ENCODE measurements at regions not wholly inside any gene's neighbourhood (a gene's known extent, or its start where the extent isn't known, plus 50 kb on each side); places are given as distances from the start of the nearest gene placed in this dataset.
"Not testable (repeated sequence)": the region's sequence is repeated elsewhere in the genome, so short reads cannot be mapped to it uniquely, and the experiment has no call there.

DNA sequence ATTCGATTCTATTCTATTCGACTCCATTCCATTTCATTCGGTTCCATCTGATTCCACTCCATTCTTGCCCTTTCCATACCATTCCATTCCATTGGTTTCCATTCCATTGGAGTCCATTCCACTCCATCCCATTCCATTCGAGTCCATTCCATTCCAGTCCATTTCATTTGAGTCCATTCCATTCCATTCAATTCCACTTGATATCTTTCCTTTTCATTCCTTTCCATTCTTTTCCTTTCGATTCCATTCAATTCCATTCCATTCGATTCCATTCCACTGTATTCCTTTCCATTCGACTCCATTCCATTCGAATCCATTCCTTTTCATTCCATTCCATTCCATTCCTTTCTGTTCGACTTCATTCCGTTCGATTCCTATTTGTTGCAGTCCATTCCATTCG, 2591.8 kb upstream of the TPTE start:
- H2BK5ac ChIP-seq (ENCODE audit: low read depth, low read length, poor library complexity, severe bottlenecking); H3K27ac ChIP-seq (ENCODE audit: low read length, poor library complexity, severe bottlenecking); H2BK120ac ChIP-seq (ENCODE audit: low read depth, low read length); H2AK5ac ChIP-seq (ENCODE audit: low read length, severe bottlenecking); H3K18ac ChIP-seq (ENCODE audit: low read depth in 1 of 2, low read length in 2 of 2); H3K79me1 ChIP-seq (replicated peaks; ENCODE audit: low read length, poor library complexity, severe bottlenecking); H3K9ac ChIP-seq (ENCODE audit: low read length); H3K4me3 ChIP-seq (ENCODE audit: insufficient read depth in 1 of 2, low read depth in 1 of 2, low read length in 2 of 2); H3K36me3 ChIP-seq (ENCODE audit: control insufficient read depth in 1 of 2, insufficient read depth in 2 of 2, low read depth in 1 of 2, low read length in 2 of 2); H2BK15ac ChIP-seq (ENCODE audit: low read depth, poor library complexity, severe bottlenecking); H2AFZ ChIP-seq (ENCODE audit: low read depth, low read length); H4K8ac ChIP-seq (ENCODE audit: low read length); H2BK12ac ChIP-seq (ENCODE audit: low read length in 2 of 2); H4K91ac ChIP-seq (ENCODE audit: low read length); H3K4me1 ChIP-seq (ENCODE audit: control insufficient read depth, insufficient read depth, low read depth, low read length); H3K4ac ChIP-seq (ENCODE audit: low read depth in 1 of 2, low read length in 2 of 2); H3K14ac ChIP-seq (ENCODE audit: low read length in 2 of 2); DNase-seq; H3K27me3 ChIP-seq (ENCODE audit: control insufficient read depth in 1 of 2, insufficient read depth in 1 of 2, low read length in 2 of 2); H3K4me2 ChIP-seq (ENCODE audit: low read length, poor library complexity, severe bottlenecking); H3K23ac ChIP-seq (ENCODE audit: low read length in 2 of 2): not testable (repeated sequence)
- 70% methylated on average over 12 of the region's 12 CpGs for WGBS
- H3K9me3 ChIP-seq (ENCODE audit: control insufficient read depth, low read length), result peaks cover 73% of the 10 kb centered on the region

DNA sequence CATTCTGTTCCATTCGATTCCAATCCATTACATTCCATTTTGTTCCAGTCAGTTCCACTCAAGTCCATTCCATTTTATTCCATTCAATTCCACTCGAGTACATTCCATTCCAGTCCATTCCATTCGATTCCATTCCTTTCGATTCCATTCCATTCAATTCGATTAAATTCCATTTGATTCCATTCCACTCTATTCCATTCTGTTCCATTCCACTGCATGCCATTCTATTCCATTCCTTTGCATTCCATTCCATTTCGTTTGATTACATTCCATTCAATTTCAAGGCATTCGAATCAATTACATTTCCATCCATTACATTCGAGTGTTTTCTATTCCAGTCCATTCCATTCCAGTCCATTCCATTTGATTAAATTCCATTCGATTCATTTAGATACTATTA, 2590.9 kb upstream of the TPTE start:
- peaks cover 81% of the 10 kb centered on the region for H3K9me3 ChIP-seq (ENCODE audit: control insufficient read depth, low read length)
- not testable (repeated sequence) for H4K8ac ChIP-seq (ENCODE audit: low read length); H3K4me3 ChIP-seq (ENCODE audit: insufficient read depth in 1 of 2, low read depth in 1 of 2, low read length in 2 of 2); H3K79me1 ChIP-seq (replicated peaks; ENCODE audit: low read length, poor library complexity, severe bottlenecking); H3K18ac ChIP-seq (ENCODE audit: low read depth in 1 of 2, low read length in 2 of 2); H3K27ac ChIP-seq (ENCODE audit: low read length, poor library complexity, severe bottlenecking); H3K23ac ChIP-seq (ENCODE audit: low read length in 2 of 2); H3K4ac ChIP-seq (ENCODE audit: low read depth in 1 of 2, low read length in 2 of 2); H3K9ac ChIP-seq (ENCODE audit: low read length); H2BK12ac ChIP-seq (ENCODE audit: low read length in 2 of 2); H3K14ac ChIP-seq (ENCODE audit: low read length in 2 of 2); H3K27me3 ChIP-seq (ENCODE audit: control insufficient read depth in 1 of 2, insufficient read depth in 1 of 2, low read length in 2 of 2); H2AK5ac ChIP-seq (ENCODE audit: low read length, severe bottlenecking); H2BK120ac ChIP-seq (ENCODE audit: low read depth, low read length); H2BK15ac ChIP-seq (ENCODE audit: low read depth, poor library complexity, severe bottlenecking); H2BK5ac ChIP-seq (ENCODE audit: low read depth, low read length, poor library complexity, severe bottlenecking); H4K91ac ChIP-seq (ENCODE audit: low read length); H3K4me1 ChIP-seq (ENCODE audit: control insufficient read depth, insufficient read depth, low read depth, low read length); H3K36me3 ChIP-seq (ENCODE audit: control insufficient read depth in 1 of 2, insufficient read depth in 2 of 2, low read depth in 1 of 2, low read length in 2 of 2); H2AFZ ChIP-seq (ENCODE audit: low read depth, low read length); DNase-seq; H3K4me2 ChIP-seq (ENCODE audit: low read length, poor library complexity, severe bottlenecking)
- 63% methylated on average over 9 of the region's 9 CpGs for WGBS

- not testable (repeated sequence) for H3K4me1 ChIP-seq (ENCODE audit: control insufficient read depth, insufficient read depth, low read depth, low read length)
- WGBS, result 81% methylated on average over 11 of the region's 11 CpGs
Measured at GRCh38 chr21:7932113-7932512, 2589.3 kb upstream of the TPTE start.

GRCh38 chr21:7932834-7933233, 2588.5 kb upstream of the TPTE start:
- peaks cover 97% of the 10 kb centered on the region for H3K9me3 ChIP-seq (ENCODE audit: control insufficient read depth, low read length)
- H3K14ac ChIP-seq (ENCODE audit: low read length in 2 of 2); H2AFZ ChIP-seq (ENCODE audit: low read depth, low read length); H3K79me1 ChIP-seq (replicated peaks; ENCODE audit: low read length, poor library complexity, severe bottlenecking); H3K27ac ChIP-seq (ENCODE audit: low read length, poor library complexity, severe bottlenecking); H3K36me3 ChIP-seq (ENCODE audit: control insufficient read depth in 1 of 2, insufficient read depth in 2 of 2, low read depth in 1 of 2, low read length in 2 of 2); H3K27me3 ChIP-seq (ENCODE audit: control insufficient read depth in 1 of 2, insufficient read depth in 1 of 2, low read length in 2 of 2); H3K4me3 ChIP-seq (ENCODE audit: insufficient read depth in 1 of 2, low read depth in 1 of 2, low read length in 2 of 2); H3K18ac ChIP-seq (ENCODE audit: low read depth in 1 of 2, low read length in 2 of 2); H2AK5ac ChIP-seq (ENCODE audit: low read length, severe bottlenecking); H2BK120ac ChIP-seq (ENCODE audit: low read depth, low read length); H4K8ac ChIP-seq (ENCODE audit: low read length); H4K91ac ChIP-seq (ENCODE audit: low read length); H3K4me1 ChIP-seq (ENCODE audit: control insufficient read depth, insufficient read depth, low read depth, low read length); H3K4me2 ChIP-seq (ENCODE audit: low read length, poor library complexity, severe bottlenecking); H2BK12ac ChIP-seq (ENCODE audit: low read length in 2 of 2); H3K9ac ChIP-seq (ENCODE audit: low read length); H2BK15ac ChIP-seq (ENCODE audit: low read depth, poor library complexity, severe bottlenecking); H3K23ac ChIP-seq (ENCODE audit: low read length in 2 of 2); DNase-seq; H3K4ac ChIP-seq (ENCODE audit: low read depth in 1 of 2, low read length in 2 of 2); H2BK5ac ChIP-seq (ENCODE audit: low read depth, low read length, poor library complexity, severe bottlenecking): not testable (repeated sequence)
- 78% methylated on average over 14 of the region's 14 CpGs for WGBS

More at GRCh38 chr21:7932113-7932512, 2589.3 kb upstream of the TPTE start:
- not testable (repeated sequence) for H3K4me2 ChIP-seq (ENCODE audit: low read length, poor library complexity, severe bottlenecking); H2AK5ac ChIP-seq (ENCODE audit: low read length, severe bottlenecking); H3K79me1 ChIP-seq (replicated peaks; ENCODE audit: low read length, poor library complexity, severe bottlenecking); H2BK120ac ChIP-seq (ENCODE audit: low read depth, low read length); H3K18ac ChIP-seq (ENCODE audit: low read depth in 1 of 2, low read length in 2 of 2); H4K8ac ChIP-seq (ENCODE audit: low read length); H3K4ac ChIP-seq (ENCODE audit: low read depth in 1 of 2, low read length in 2 of 2); H3K27ac ChIP-seq (ENCODE audit: low read length, poor library complexity, severe bottlenecking); H4K91ac ChIP-seq (ENCODE audit: low read length); H2AFZ ChIP-seq (ENCODE audit: low read depth, low read length); H2BK15ac ChIP-seq (ENCODE audit: low read depth, poor library complexity, severe bottlenecking); H2BK12ac ChIP-seq (ENCODE audit: low read length in 2 of 2); H2BK5ac ChIP-seq (ENCODE audit: low read depth, low read length, poor library complexity, severe bottlenecking); H3K27me3 ChIP-seq (ENCODE audit: control insufficient read depth in 1 of 2, insufficient read depth in 1 of 2, low read length in 2 of 2); DNase-seq; H3K9ac ChIP-seq (ENCODE audit: low read length); H3K36me3 ChIP-seq (ENCODE audit: control insufficient read depth in 1 of 2, insufficient read depth in 2 of 2, low read depth in 1 of 2, low read length in 2 of 2); H3K14ac ChIP-seq (ENCODE audit: low read length in 2 of 2); H3K23ac ChIP-seq (ENCODE audit: low read length in 2 of 2)
- peaks cover 97% of the 10 kb centered on the region for H3K9me3 ChIP-seq (ENCODE audit: control insufficient read depth, low read length)
- peak overlapping the region in 1 of 2 experiments; percentile 1 for H3K4me3 ChIP-seq (ENCODE audit: insufficient read depth in 1 of 2, low read depth in 1 of 2, low read length in 2 of 2)

Measured in mesenchymal stem cell (in vitro differentiated cells and primary cell).